ENCODE measurements at regions not wholly inside any gene's neighbourhood (a gene's known extent, or its start where the extent isn't known, plus 50 kb on each side); places are given as distances from the start of the nearest gene placed in this dataset.
A peak's percentile ranks its signal among the peaks of the same experiment; 100 is the strongest.

DNA sequence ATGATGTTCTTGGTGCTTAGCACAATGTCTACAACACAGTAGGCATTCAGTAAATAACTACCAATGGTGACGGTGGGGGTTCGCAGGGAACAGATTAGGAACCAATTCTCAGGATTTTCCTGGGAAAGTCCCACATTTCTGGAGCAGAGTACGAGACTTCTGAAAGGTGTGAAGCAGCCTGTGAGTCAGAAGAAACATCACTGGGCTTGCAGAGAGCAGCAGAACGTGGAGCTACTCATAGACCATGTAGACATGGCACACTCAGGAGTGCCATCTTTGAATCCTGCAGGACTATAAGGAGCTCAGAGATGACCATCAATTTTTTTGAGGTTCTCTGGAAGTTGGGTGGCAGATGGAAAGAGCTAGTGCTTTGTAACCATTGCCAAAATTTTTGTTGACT, 106.6 kb upstream of the ANKRD55 start:
- Mint-ChIP-seq H3K4me1 (peaks cover 27% of the 10 kb centered on the region), H3K4me3 (no peak overlapping the region), H3K9me3 (peaks cover 34% of the 10 kb centered on the region), H3K27me3 (peaks cover 3% of the 10 kb centered on the region), H3K36me3 (ENCODE audit: low read depth) (peaks cover 5% of the 10 kb centered on the region), H3K27ac (no peak overlapping the region)
- ATAC-seq: no peak
- no peak for DNase-seq

DNA sequence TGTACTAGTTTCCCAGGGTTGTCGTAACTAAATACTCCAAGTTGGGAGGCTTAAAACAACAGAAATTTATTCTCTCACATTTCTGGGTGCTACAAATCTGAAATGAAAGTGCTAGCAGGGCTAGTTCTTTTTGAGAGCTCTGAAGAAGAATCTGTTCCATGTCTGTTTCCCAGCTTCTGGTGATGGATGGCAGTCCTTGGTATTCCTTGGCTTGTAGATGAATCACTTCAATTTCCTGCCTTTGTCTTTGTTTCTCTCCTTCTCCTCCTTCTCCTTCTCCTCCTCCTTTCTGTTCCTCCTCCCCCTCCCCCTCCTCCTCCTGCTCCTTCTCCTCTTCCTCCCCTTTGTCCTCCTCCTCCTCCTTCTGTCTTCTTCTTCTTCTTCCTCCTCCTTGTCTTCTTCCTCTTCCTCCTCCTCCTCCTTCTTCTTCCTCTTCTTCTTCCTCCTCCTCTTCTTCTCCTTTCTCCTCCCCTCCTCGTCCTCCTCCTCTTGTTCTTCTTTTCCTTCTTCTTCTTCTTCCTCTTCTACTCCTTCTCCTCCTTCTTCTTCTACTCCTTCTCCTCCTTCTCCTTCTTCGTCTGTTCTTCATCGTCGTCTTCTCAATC, 104.7 kb upstream of the ANKRD55 start:
- DNase-seq: no peak
- Mint-ChIP-seq H3K4me3 (no peak overlapping the region), H3K9me3 (peaks cover 38% of the 10 kb centered on the region), H3K27me3 (peaks cover 3% of the 10 kb centered on the region), H3K27ac (no peak overlapping the region), H3K36me3 (ENCODE audit: low read depth) (peaks cover 15% of the 10 kb centered on the region), H3K4me1 (peaks cover 11% of the 10 kb centered on the region)
- no peak for ATAC-seq

DNA sequence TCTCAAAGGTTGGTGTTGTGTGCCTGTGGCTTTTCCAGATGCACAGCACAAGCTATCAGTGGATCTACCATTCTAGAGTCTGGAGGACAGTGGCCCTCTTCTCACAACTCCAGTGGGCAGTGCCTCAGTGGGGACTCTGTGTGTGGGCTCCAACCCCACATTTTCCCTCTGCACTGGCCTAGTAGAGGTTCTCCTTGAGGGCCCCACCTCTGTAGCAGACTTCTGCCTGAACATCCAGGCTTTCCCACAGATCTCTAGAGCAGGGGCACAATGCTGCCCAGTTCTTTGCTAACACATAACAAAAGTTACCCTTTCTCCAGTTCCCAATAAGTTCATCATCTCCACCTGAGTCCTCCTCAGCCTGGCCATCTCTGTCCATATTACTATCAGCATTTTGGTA, 102.1 kb upstream of the ANKRD55 start:
- Mint-ChIP-seq H3K9me3 (peaks cover 42% of the 10 kb centered on the region), H3K4me1 (peaks cover 19% of the 10 kb centered on the region), H3K27ac (no peak overlapping the region), H3K27me3 (peaks cover 3% of the 10 kb centered on the region), H3K4me3 (no peak overlapping the region), H3K36me3 (ENCODE audit: low read depth) (peaks cover 18% of the 10 kb centered on the region)
- DNase-seq (no peak), ATAC-seq (no peak)

DNA sequence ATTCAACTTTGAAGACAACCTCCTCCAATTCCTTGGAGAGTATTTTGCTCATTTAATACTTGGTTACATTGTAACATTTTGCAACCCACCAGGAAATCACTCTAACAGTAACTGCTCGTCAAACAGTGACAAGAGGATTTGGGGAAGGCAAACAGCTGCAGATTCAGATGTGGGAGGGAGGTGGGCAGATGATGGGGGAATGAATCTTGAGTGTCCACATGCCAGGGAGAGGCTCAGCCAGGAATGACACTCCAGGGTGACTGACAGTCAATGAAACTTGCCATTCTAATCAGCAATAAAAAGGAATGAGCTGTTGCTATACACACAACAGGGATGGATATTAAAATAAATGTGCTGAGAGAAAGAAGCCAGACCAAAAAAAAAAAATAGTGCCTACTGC, 97.7 kb upstream of the ANKRD55 start:
- peaks cover 18% of the 10 kb centered on the region for H3K36me3 Mint-ChIP-seq (ENCODE audit: low read depth)
- ATAC-seq (no peak), DNase-seq (no peak)
- peaks cover 19% of the 10 kb centered on the region for H3K9me3 Mint-ChIP-seq
- H3K4me1 Mint-ChIP-seq: peaks cover 59% of the 10 kb centered on the region
- no peak overlapping the region for H3K4me3 Mint-ChIP-seq
- no peaks in the 10 kb centered on the region for H3K27me3 Mint-ChIP-seq
- peak overlapping the region; percentile 93 for H3K27ac Mint-ChIP-seq

DNA sequence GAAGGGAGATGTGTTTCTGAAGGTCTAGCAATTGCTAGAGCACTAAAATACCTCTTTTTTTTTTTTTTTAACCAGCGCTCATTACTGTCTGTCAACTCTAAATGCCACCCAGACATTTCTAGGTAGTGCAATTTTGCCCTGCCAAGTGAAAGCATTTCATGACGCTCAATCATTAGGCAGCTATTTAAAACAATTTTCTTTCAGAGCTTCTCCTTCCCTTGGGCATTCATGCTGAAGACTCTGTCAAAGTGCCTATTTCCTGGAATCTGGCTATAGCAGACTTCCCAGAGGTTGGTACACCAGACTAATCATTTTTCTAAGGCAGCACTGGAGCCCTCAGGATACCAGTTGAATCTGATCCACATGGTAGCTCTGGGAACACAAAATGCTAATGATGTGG, 97.0 kb upstream of the ANKRD55 start:
- Mint-ChIP-seq H3K27me3 (no peaks in the 10 kb centered on the region), H3K9me3 (peaks cover 13% of the 10 kb centered on the region), H3K4me1 (peaks cover 64% of the 10 kb centered on the region), H3K27ac (peak overlapping the region; percentile 93), H3K36me3 (ENCODE audit: low read depth) (peaks cover 14% of the 10 kb centered on the region), H3K4me3 (peak overlapping the region; percentile 55)
- DNase-seq (no peak), ATAC-seq (no peak)

DNA sequence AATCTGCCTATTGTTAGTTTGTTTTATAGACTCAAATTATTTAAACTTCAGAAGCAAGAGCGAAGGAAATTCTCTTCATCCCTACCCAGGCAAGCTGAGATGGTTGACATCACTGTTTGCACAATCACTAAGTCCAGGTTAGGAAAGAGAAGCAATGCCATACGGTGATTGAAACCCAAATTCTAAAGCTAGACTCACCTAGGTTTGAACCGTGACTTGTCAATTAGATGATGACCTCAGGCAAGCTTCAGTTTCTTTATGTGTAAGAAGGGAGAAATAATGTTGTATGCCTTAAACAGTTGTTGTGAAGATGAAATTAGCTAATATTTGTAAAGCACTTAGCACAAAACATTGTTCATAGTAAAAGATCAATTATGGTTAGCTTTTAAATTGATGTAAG, 96.5 kb upstream of the ANKRD55 start:
- no peak for DNase-seq
- no peaks in the 10 kb centered on the region for H3K27me3 Mint-ChIP-seq
- no peak for ATAC-seq
- H3K4me1 Mint-ChIP-seq: peaks cover 69% of the 10 kb centered on the region
- H3K36me3 Mint-ChIP-seq (ENCODE audit: low read depth): peaks cover 12% of the 10 kb centered on the region
- peaks cover 13% of the 10 kb centered on the region for H3K9me3 Mint-ChIP-seq
- H3K4me3 Mint-ChIP-seq: peak overlapping the region; percentile 55
- H3K27ac Mint-ChIP-seq: peak overlapping the region; percentile 93

DNA sequence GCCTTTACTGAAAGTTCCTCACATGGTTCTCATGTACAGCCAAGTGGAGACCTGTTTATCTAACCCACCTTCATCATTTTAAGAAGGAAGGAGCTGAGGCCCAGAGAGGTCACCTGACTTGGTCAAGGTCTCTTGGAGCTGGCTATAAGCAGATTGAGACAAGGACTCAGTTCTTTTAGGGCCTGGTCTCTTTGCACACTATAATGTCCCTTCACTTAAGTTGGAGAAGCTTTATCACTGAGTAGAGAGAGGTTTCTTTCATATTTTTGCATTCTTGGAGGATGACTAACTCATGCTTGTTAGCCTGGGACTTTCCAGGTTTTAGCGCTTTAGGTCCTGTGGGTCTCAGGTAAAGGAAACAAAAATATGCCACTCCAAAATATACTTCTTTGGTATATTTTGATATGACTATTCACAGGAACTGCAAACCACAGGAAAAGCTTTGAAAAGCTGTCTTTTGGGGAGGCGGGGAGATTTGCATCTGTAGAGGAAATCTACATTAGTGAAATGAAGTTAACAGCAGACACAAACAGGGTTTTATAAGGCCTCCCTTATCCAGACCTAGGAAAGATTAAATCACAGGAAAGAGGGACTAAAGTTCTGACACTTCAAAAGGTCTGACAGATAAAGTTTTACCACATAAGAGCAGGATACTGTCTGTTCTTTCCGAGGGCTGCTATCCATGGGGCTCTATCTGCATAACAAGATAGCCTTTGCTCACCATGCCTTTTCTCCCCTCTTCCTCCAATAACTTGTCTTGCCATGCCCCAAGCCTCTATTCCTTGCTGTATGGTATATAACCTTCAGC, 95.8 kb upstream of the ANKRD55 start:
- no peak for DNase-seq
- H3K4me1 Mint-ChIP-seq: peaks cover 71% of the 10 kb centered on the region

DNA sequence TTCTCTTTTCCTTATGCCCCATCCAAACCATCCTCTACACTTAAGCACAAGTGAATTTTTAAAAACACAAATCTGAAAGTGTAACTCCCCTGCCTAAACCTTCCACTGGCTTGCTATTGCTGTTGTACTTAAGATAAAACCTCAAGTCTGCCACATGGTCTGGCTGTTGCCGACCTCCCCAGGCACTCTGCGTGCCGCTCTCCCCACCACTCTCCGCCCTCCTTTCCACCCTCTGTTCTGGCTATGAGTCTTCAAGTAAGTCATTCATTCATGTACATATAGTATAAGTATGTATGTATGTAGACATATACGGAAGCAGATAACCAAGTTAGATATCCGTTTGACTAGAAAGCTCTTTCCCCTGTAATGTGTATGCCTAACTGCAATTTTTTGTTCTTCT, 94.7 kb upstream of the ANKRD55 start:
- H3K27ac Mint-ChIP-seq: peak overlapping the region; percentile 93

More for the DNA sequence above, 95.8 kb upstream of the ANKRD55 start:
- peaks cover 9% of the 10 kb centered on the region for H3K9me3 Mint-ChIP-seq
- peak overlapping the region; percentile 93 for H3K27ac Mint-ChIP-seq
- H3K27me3 Mint-ChIP-seq: no peaks in the 10 kb centered on the region
- peak; percentile 74 for ATAC-seq
- peak overlapping the region; percentile 55 for H3K4me3 Mint-ChIP-seq
- peaks cover 7% of the 10 kb centered on the region for H3K36me3 Mint-ChIP-seq (ENCODE audit: low read depth)

DNA sequence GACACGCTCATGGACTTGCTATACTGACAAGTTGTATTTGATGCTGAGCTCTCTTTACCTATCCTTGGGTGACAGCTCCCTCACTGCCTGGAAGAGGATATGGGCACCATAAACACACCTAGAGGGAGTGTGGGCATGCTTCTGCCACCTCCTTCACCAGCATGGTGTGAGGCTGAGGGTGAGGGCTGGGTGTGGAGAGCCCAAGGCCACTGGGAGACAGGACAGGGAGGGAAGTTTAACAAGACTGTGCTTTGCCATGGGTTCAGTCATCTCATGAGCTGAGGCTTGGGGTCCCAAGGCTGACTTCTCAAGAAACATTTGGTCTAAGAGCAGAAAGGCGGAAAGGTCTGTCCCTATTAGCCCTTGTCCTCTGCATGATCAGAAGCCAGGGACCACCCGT, 93.6 kb upstream of the ANKRD55 start:
- H3K27ac Mint-ChIP-seq: peak overlapping the region; percentile 93
- no peak for ATAC-seq

More for the DNA sequence above, 94.7 kb upstream of the ANKRD55 start:
- peaks cover 78% of the 10 kb centered on the region for H3K4me1 Mint-ChIP-seq
- H3K9me3 Mint-ChIP-seq: peaks cover 4% of the 10 kb centered on the region
- ATAC-seq (peak; percentile 78), DNase-seq (peak; percentile 72)
- H3K4me3 Mint-ChIP-seq: peak overlapping the region; percentile 51
- H3K27me3 Mint-ChIP-seq: no peaks in the 10 kb centered on the region
- H3K36me3 Mint-ChIP-seq (ENCODE audit: low read depth): peaks cover 2% of the 10 kb centered on the region

DNA sequence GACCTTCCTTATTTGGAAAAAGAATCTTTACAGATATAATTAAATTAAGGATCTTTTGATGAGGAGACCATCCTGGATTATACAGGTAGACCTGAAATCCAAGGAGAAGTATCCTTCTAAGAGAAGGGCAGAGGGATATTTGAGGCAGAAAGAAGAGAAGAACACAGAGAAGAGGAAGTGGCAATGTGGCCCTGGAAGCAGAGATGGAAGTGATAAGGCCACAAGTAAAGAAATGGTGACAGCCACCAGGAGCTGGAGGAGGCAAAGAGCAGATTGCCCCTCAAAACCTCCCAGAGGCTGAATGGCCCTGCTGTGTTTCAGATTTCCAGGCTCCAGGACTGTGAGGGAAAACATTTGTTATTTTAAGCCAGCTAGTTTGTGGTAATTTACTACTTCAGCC, 93.0 kb upstream of the ANKRD55 start:
- no peak overlapping the region for H3K4me3 Mint-ChIP-seq
- H3K27ac Mint-ChIP-seq: peak overlapping the region; percentile 93
- ATAC-seq (no peak), DNase-seq (no peak)
- no peaks in the 10 kb centered on the region for H3K9me3 Mint-ChIP-seq
- no peaks in the 10 kb centered on the region for H3K36me3 Mint-ChIP-seq (ENCODE audit: low read depth)
- peaks cover 84% of the 10 kb centered on the region for H3K4me1 Mint-ChIP-seq
- no peaks in the 10 kb centered on the region for H3K27me3 Mint-ChIP-seq

More for the DNA sequence above, 93.6 kb upstream of the ANKRD55 start:
- Mint-ChIP-seq H3K4me3 (no peak overlapping the region), H3K36me3 (ENCODE audit: low read depth) (no peaks in the 10 kb centered on the region), H3K9me3 (no peaks in the 10 kb centered on the region), H3K27me3 (no peaks in the 10 kb centered on the region), H3K4me1 (peaks cover 80% of the 10 kb centered on the region)
- DNase-seq: no peak

DNA sequence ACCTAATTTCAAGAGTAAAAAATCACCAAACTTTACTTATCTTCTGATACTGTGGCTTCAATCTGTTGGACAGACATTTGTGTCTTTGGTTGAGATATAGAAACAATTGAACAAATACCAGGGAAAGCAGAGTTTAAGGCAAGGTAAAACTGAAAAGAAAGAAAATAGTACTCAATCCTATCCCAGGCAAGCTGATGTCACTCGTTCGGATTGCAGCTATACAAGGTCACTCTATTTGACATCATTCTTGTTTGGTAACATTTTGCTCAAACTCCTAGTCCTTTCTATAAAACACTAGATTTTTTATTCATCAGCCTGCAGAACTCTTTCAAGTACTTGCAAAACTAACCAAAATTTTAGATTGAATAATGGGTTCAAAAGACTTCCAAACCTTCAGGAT, 91.9 kb upstream of the ANKRD55 start:
- H3K27me3 Mint-ChIP-seq: no peaks in the 10 kb centered on the region
- no peak for ATAC-seq
- peaks cover 83% of the 10 kb centered on the region for H3K4me1 Mint-ChIP-seq
- no peak for DNase-seq
- no peak overlapping the region for H3K27ac Mint-ChIP-seq
- H3K9me3 Mint-ChIP-seq: no peaks in the 10 kb centered on the region
- no peaks in the 10 kb centered on the region for H3K36me3 Mint-ChIP-seq (ENCODE audit: low read depth)
- no peak overlapping the region for H3K4me3 Mint-ChIP-seq

DNA sequence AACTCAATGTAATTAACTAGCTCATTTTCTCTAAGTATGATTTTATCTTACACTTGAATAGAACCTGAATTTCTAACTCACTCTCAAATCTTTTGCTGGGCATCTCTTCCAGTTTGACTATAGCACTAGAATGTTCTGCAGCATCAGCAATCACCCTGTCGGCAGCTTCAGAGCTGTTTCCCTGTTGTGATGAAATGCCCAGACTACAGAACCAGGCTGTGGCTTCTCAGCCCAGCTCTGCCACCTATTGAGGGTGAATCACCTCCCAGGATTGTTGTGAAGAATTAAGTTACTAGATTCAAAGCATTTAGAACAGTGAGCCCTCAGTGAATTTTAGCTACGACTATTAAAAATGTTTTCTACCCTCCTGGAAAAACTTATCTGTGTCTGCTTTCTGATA, 90.4 kb upstream of the ANKRD55 start:
- Mint-ChIP-seq H3K36me3 (ENCODE audit: low read depth) (no peaks in the 10 kb centered on the region), H3K4me1 (peaks cover 82% of the 10 kb centered on the region), H3K27ac (no peak overlapping the region), H3K4me3 (no peak overlapping the region), H3K9me3 (no peaks in the 10 kb centered on the region), H3K27me3 (no peaks in the 10 kb centered on the region)
- ATAC-seq (no peak), DNase-seq (no peak)

DNA sequence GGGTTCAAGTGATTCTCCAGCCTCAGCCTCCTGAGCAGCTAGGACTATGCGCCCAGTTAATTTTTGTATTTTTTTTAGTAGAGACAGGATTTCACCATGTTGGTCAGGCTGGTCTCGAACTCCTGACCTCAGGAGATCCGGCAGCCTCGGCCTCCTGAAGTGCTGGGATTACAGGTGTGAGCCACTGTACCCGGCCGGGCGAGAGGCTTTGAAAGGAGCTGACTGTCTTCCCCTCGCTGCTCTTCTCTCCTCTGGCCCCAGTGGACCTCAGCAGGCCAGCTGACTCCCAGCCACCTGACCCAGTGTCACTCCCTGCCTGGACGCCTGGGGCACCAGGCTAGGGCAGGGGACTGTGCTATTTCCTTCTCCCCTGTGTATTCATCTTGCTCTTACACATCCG, 89.5 kb upstream of the ANKRD55 start:
- no peaks in the 10 kb centered on the region for H3K27me3 Mint-ChIP-seq
- no peak overlapping the region for H3K4me3 Mint-ChIP-seq
- ATAC-seq (no peak), DNase-seq (no peak)
- H3K4me1 Mint-ChIP-seq: peaks cover 83% of the 10 kb centered on the region
- no peak overlapping the region for H3K27ac Mint-ChIP-seq
- H3K36me3 Mint-ChIP-seq (ENCODE audit: low read depth): no peaks in the 10 kb centered on the region
- H3K9me3 Mint-ChIP-seq: no peaks in the 10 kb centered on the region

DNA sequence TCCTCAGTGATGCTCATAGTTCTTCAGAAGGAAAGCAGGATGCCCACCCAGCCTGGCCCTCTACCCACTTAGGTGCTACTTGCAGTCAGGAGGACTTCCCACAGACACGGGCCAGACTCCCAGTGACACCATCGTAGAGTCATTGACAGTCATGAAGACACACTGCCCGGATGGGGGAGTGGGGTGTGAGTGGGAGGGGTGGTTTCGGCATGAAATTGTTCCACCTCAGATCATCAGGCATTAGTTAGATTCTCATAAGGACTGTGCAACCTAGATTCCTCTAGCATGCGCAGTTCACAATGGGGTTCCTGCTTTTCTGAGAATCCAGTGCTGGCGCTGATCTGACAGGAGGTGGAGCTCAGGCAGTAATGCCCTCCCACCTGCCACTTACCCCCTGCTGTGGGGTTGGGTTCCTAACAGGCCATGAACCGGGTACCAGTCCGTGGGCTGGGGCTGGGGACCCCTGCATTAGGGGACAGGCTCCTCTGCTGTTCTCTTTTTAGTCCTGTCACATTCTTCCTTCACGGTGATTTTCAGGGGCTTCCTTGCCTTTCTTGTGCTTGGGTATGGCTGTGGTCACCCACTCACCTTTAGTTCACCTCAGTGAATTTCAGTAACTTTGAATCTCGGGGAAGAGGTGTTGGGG, 88.2 kb upstream of the ANKRD55 start:
- peak; percentile 61 for ATAC-seq
- no peaks in the 10 kb centered on the region for H3K27me3 Mint-ChIP-seq
- H3K27ac Mint-ChIP-seq: peak overlapping the region; percentile 68
- peak overlapping the region; percentile 39 for H3K4me3 Mint-ChIP-seq
- DNase-seq: no peak
- no peaks in the 10 kb centered on the region for H3K36me3 Mint-ChIP-seq (ENCODE audit: low read depth)
- peaks cover 79% of the 10 kb centered on the region for H3K4me1 Mint-ChIP-seq
- no peaks in the 10 kb centered on the region for H3K9me3 Mint-ChIP-seq

DNA sequence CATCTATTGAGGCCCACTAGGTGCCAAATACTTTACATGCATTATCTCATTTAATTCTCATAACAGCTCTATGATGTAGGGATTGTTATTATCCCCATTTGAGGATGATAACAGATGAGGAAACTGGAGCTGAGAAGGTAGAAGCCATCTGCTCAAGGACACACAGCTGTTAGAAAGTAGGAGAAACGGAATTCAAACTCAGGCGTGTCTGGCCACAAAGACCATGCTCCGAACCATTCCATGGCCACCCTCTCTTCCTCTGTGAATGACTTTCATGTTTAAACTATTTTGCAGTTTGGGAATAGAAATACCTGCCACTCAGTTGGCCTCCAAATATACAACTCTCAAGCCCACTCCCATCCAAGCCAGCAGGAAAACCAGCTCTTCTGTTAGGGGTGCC, 87.6 kb upstream of the ANKRD55 start:
- no peaks in the 10 kb centered on the region for H3K9me3 Mint-ChIP-seq
- ATAC-seq: no peak
- no peaks in the 10 kb centered on the region for H3K27me3 Mint-ChIP-seq
- H3K4me3 Mint-ChIP-seq: peak overlapping the region; percentile 39
- no peak for DNase-seq
- H3K4me1 Mint-ChIP-seq: peaks cover 77% of the 10 kb centered on the region
- H3K36me3 Mint-ChIP-seq (ENCODE audit: low read depth): no peaks in the 10 kb centered on the region
- no peak overlapping the region for H3K27ac Mint-ChIP-seq

Measured in activated naive CD8-positive, alpha-beta T cell treated with anti-CD3 and anti-CD28 coated beads, Interleukin-2, amount 50 U/mL, for 24 hours (primary cell).